Kidney (tissue), 13 donors: ENCODE measurements at regions not wholly inside any gene's neighbourhood (a gene's known extent, or its start where the extent isn't known, plus 50 kb on each side); places are given as distances from the start of the nearest gene placed in this dataset.

Source experiments
- DNase-seq, 5 donors: peaks; one replicate each; pipeline ENCODE4 v3.0.0-alpha.2; 2013 to 2020
- FAIRE-seq: peaks from 2 replicates; lab custom pipeline; 2012; peaks lifted over from hg19 to GRCh38; lab: Jason Lieb, UNC
- H3K27ac ChIP-seq, 2 donors: one replicate each; pipeline ENCODE4 v1.7.0; 2013; ENCODE audit warnings: low read depth in 2 of 2, low read length in 2 of 2, inconsistent platforms in 1 of 2
- H3K27me3 ChIP-seq: one replicate; pipeline ENCODE4 v1.7.1; 2013; ENCODE audit warnings: low read length, inconsistent platforms; ENCODE audit not compliant: control insufficient read depth, insufficient read depth
- H3K36me3 ChIP-seq, 3 donors: one replicate each; pipeline versions ENCODE4 v1.7.0 to v1.7.1; 2013; ENCODE audit warnings: low read length in 3 of 3, control low read depth in 1 of 3, inconsistent platforms in 1 of 3; ENCODE audit not compliant: insufficient read depth in 3 of 3, control insufficient read depth in 2 of 3
- H3K4me1 ChIP-seq, 3 donors: one replicate each; pipeline versions ENCODE4 v1.7.0 to v1.7.1; 2013; ENCODE audit warnings: low read length in 3 of 3, inconsistent platforms in 1 of 3, low read depth in 1 of 3; ENCODE audit not compliant: control insufficient read depth in 2 of 3, insufficient read depth in 2 of 3
- H3K4me3 ChIP-seq, 3 donors: one replicate each; pipeline versions ENCODE4 v1.7.0 to v1.8.1; 2013; ENCODE audit warnings: low read length in 3 of 3, control low read depth in 1 of 3, inconsistent platforms in 1 of 3
- H3K9ac ChIP-seq, 3 donors: one replicate each; pipeline versions ENCODE4 v1.7.0 to v1.7.1; 2013; ENCODE audit warnings: low read length in 3 of 3, control low read depth in 1 of 3, inconsistent platforms in 1 of 3
- H3K9me3 ChIP-seq, 3 donors: one replicate each; pipeline versions ENCODE4 v1.7.0 to v1.7.1; 2013; ENCODE audit warnings: low read length in 3 of 3, control low read depth in 1 of 3, inconsistent platforms in 1 of 3; ENCODE audit not compliant: control insufficient read depth in 2 of 3, insufficient read depth in 1 of 3
- intact Hi-C: fragments of 100-400 bp; cut with DNase I; formaldehyde crosslinking; loops from one replicate; pipeline ENCODE4 v1.11.1; 2022
- TF ChIP-seq, protein P1 (sequence below): IDR thresholded peaks from 3 replicates; pipeline ENCODE4 v1.5.1; 2012; ENCODE audit warnings: mild to moderate bottlenecking, moderate library complexity, borderline replicate concordance; ENCODE audit not compliant: insufficient read depth; ENCODE audit errors: extremely low read depth
- donor health status: control.
- donor health status: control.
- donor health status: control.
- donor health status: control.
- donor health status: control.
- donor health status: DM: yes; HTN: yes; CAD: no.
- donor health status: Normal renal cell carcinoma (clear cell type).

DNA sequence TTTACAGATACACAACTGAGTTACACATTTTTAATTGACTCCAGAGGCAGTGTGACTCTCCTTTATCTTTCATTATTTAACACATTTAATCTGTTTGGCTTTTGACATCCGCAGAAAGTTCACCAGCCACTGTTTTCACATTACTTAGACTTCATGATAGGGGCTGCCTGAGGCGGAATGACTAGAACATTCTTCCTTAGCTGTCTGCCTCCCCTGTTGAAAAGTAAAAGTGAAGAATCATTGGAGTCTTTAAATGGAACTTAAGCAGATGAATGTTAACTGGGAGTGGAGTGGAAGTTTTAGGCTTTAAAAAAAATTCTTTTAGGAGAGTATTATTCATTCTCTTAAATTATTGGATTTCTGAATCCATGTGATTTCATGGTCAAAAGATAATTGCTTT is 229.2 kb upstream of the MTNR1B start:
- Histone ChIP-seq H3K4me3 (no peak overlapping the region), H3K36me3 (no peaks in the 10 kb centered on the region), H3K9ac (no peak overlapping the region), H3K9me3 (no peaks in the 10 kb centered on the region), H3K27me3 (no peaks in the 10 kb centered on the region), H3K27ac (no peak overlapping the region), H3K4me1 (no peaks in the 10 kb centered on the region)
- intact Hi-C loops = no loop called here
- DNase-seq = no peak
- FAIRE-seq = no peak
- TF ChIP-seq, protein P1, sequence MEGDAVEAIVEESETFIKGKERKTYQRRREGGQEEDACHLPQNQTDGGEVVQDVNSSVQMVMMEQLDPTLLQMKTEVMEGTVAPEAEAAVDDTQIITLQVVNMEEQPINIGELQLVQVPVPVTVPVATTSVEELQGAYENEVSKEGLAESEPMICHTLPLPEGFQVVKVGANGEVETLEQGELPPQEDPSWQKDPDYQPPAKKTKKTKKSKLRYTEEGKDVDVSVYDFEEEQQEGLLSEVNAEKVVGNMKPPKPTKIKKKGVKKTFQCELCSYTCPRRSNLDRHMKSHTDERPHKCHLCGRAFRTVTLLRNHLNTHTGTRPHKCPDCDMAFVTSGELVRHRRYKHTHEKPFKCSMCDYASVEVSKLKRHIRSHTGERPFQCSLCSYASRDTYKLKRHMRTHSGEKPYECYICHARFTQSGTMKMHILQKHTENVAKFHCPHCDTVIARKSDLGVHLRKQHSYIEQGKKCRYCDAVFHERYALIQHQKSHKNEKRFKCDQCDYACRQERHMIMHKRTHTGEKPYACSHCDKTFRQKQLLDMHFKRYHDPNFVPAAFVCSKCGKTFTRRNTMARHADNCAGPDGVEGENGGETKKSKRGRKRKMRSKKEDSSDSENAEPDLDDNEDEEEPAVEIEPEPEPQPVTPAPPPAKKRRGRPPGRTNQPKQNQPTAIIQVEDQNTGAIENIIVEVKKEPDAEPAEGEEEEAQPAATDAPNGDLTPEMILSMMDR = no peak

DNA sequence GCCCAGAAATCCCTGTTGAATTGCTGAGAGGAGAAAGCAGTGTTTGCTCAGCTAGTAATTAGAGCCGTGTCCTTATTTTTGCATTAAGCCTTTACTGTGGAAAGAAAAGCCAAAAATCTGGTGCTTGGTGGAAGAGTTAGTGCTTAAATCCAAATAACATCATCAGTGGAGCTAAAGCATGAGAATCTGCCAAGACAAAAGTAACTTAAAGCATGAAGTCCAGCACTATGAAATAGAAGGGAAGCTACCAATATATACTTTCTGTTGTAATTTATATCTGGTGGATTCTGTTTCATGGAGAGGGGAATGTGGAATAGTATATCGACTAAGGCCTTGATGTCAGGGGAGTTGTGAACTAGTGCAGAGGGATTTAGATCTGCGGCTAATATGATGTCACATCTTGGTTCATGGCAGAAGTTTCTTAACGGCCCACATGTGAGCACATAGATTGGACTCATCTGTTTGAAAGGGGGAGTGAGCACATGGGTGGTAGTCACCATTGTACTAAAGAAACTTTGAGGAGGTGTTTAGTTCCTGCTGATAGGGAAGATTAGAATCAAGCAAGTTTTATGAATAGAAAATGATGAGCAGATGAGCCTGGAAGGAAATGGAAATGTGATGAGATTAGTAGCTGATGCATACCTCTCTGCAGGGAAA is 224.4 kb upstream of the MTNR1B start:
- no peaks in the 10 kb centered on the region for H3K9me3 ChIP-seq
- intact Hi-C loops = no loop called here
- FAIRE-seq = no peak
- H3K36me3 ChIP-seq = no peaks in the 10 kb centered on the region
- no peak overlapping the region for H3K27ac ChIP-seq
- DNase-seq = no peak
- H3K9ac ChIP-seq = no peak overlapping the region
- no peaks in the 10 kb centered on the region for H3K27me3 ChIP-seq
- H3K4me1 ChIP-seq = no peaks in the 10 kb centered on the region
- no peak overlapping the region for H3K4me3 ChIP-seq
- TF ChIP-seq, protein P1 = no peak

DNA sequence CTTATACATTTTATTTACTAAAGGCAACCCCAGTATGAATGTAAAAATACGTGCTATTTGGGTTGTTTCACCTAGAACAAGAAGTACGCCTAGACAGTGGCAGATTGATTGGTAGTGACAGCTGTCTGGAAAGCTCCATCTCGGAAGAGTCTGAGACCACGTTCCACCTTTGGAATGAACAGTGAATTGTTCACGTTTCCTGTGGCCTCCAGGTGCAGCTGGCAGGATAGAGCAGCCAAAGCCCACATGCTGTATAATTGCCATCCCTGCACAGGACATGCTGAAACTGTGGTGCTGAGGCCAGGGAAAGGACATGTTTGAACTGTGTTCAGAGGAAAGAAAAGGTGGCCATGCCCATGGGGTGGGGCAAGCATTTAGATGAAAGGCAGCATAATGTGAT is 218.7 kb upstream of the MTNR1B start:
- TF ChIP-seq, protein P1 = no peak
- Histone ChIP-seq H3K36me3 (no peaks in the 10 kb centered on the region), H3K9ac (no peak overlapping the region), H3K9me3 (no peaks in the 10 kb centered on the region), H3K4me3 (no peak overlapping the region), H3K27me3 (no peaks in the 10 kb centered on the region), H3K4me1 (no peaks in the 10 kb centered on the region), H3K27ac (no peak overlapping the region)
- DNase-seq = no peak
- no peak for FAIRE-seq
- intact Hi-C loops = no loop called here

DNA sequence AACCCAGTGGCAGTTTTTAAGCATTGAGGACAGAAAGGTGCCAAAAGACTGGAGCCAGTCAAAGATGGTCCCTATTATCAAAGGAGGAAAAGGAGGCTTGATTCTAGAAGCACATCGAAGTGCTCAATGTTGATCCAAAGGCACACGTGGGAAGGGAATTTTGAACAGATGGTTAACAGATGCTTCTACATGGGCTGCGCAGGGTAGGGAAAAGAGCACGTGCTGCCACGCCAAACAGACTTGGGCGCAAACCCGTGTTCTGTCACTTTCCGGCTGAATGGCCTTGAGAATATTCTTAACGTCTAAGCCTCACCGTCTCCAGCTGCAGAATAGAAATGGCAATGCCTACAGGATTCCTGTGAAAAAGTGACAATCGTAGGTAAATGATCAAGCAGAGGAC is 217.9 kb upstream of the MTNR1B start:
- no peak overlapping the region for H3K4me3 ChIP-seq
- intact Hi-C loops = no loop called here
- no peak for DNase-seq

More for the DNA sequence above, 217.9 kb upstream of the MTNR1B start:
- H3K36me3 ChIP-seq = no peaks in the 10 kb centered on the region
- H3K9me3 ChIP-seq = no peaks in the 10 kb centered on the region
- H3K4me1 ChIP-seq = no peaks in the 10 kb centered on the region
- H3K9ac ChIP-seq = no peak overlapping the region
- TF ChIP-seq, protein P1 = no peak
- H3K27ac ChIP-seq = no peak overlapping the region
- no peaks in the 10 kb centered on the region for H3K27me3 ChIP-seq
- no peak for FAIRE-seq
